Erythroblast (primary cell): ENCODE measurements at regions not wholly inside any gene's neighbourhood (a gene's known extent, or its start where the extent isn't known, plus 50 kb on each side); places are given as distances from the start of the nearest gene placed in this dataset.

Experiments used
- GATA1 ChIP-seq: IDR thresholded peaks from 2 replicates; pipeline ENCODE4 v1.6.1; 2011; ENCODE audit warnings: low read depth, mild to moderate bottlenecking, control low read depth, low read length, moderate library complexity
- POLR2A ChIP-seq: IDR thresholded peaks from 2 replicates; pipeline ENCODE4 v1.6.1; 2011; ENCODE audit warnings: mild to moderate bottlenecking, low read length

DNA sequence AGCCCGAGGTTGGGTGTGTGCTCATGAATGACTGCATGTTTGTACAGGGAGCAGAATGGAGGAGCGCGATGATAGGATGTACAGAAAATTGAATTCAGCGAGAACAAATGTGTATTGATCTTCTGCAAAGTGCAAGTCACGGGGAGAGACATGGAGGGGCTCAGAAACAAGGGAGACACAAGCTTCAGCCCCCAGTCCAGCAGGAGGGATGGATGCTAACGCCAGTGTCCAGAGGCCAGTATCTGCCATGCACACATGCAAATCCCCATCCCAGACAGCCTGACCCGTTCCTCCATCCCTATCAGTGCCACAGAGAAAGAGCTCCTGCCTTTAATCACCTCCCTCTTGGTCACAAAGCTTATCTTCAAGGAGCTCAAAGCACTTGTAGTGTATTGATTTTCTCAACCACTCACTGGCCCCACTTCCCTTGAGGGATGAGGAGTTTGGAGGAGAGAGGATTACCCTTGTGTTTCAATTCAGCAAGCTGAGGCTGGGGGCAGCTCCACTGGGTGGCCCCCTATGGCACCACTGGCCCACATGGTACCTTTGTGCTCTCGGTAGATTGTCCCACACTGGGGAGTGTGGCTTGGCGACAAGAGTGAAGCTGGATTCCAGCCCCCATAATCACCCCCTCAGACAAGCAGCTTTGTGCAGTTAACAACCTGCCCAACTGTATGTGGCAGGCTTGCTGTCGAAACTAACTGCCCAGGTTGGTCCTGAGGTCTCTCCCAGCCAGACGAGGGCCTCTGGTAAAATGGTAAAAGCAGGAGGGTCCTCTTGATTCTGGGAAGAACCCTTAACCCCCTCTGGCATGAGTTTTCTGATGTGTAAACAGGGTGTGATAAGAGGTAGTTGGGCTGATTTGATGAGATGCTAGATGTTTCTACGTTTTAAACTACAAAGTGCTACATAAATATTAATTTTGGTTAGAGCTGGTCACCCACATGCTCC is 151.6 kb upstream of the UNC5B start:
- TF ChIP-seq POLR2A (no peak), GATA1 (no peak)
